ENCODE measurements at regions not wholly inside any gene's neighbourhood (a gene's known extent, or its start where the extent isn't known, plus 50 kb on each side); places are given as distances from the start of the nearest gene placed in this dataset.

- TF ChIP-seq, protein P1, sequence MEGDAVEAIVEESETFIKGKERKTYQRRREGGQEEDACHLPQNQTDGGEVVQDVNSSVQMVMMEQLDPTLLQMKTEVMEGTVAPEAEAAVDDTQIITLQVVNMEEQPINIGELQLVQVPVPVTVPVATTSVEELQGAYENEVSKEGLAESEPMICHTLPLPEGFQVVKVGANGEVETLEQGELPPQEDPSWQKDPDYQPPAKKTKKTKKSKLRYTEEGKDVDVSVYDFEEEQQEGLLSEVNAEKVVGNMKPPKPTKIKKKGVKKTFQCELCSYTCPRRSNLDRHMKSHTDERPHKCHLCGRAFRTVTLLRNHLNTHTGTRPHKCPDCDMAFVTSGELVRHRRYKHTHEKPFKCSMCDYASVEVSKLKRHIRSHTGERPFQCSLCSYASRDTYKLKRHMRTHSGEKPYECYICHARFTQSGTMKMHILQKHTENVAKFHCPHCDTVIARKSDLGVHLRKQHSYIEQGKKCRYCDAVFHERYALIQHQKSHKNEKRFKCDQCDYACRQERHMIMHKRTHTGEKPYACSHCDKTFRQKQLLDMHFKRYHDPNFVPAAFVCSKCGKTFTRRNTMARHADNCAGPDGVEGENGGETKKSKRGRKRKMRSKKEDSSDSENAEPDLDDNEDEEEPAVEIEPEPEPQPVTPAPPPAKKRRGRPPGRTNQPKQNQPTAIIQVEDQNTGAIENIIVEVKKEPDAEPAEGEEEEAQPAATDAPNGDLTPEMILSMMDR (IDR thresholded peaks at IDR 0.05), result no peak
- no peak for TF ChIP-seq POLR2A (IDR thresholded peaks at IDR 0.05)
Measured at GRCh38 chr16:80080287-80080851, 460.4 kb upstream of the DYNLRB2 start.

All from lower leg skin (tissue), 3 donors.